Smooth muscle cell (in vitro differentiated cells): ENCODE measurements at regions not wholly inside any gene's neighbourhood (a gene's known extent, or its start where the extent isn't known, plus 50 kb on each side); places are given as distances from the start of the nearest gene placed in this dataset.

ENCODE experiments used
- DNase-seq: peaks from one replicate; lab custom pipeline; 2025; ENCODE audit not compliant: unreplicated experiment; lab: John Stamatoyannopoulos, UW
- H2AFZ ChIP-seq: fragments of 200-600 bp; sonication (generic); 2 replicates; pipeline ENCODE4 v1.6.0; 2016; ENCODE audit warnings: antibody characterized with exemption, low read depth, mild to moderate bottlenecking
- H3F3A ChIP-seq: fragments of 200-600 bp; sonication (generic); 2 replicates; pipeline ENCODE4 v1.6.0; 2017; ENCODE audit warnings: antibody characterized with exemption, low read depth
- H3K27ac ChIP-seq: fragments of 200-600 bp; sonication (generic); 2 replicates; pipeline ENCODE4 v1.5.1; 2016; ENCODE audit warnings: low read depth, mild to moderate bottlenecking
- H3K27me3 ChIP-seq: fragments of 200-600 bp; sonication (generic); 2 replicates; pipeline ENCODE4 v1.6.1; 2016; ENCODE audit warnings: low read depth, mild to moderate bottlenecking
- H3K36me3 ChIP-seq: fragments of 200-600 bp; sonication (generic); 2 replicates; pipeline ENCODE4 v1.5.1; 2016; ENCODE audit warnings: low read depth
- H3K4me1 ChIP-seq: fragments of 200-600 bp; sonication (generic); 2 replicates; pipeline ENCODE4 v1.5.1; 2016; ENCODE audit warnings: low read depth
- H3K4me2 ChIP-seq: fragments of 200-600 bp; sonication (generic); 2 replicates; pipeline ENCODE4 v1.6.0; 2016; ENCODE audit warnings: mild to moderate bottlenecking
- H3K4me3 ChIP-seq: fragments of 200-600 bp; sonication (generic); 2 replicates; pipeline ENCODE4 v1.5.1; 2016; ENCODE audit warnings: mild to moderate bottlenecking
- H3K79me2 ChIP-seq: fragments of 200-600 bp; sonication (generic); 2 replicates; pipeline ENCODE4 v1.6.0; 2016; ENCODE audit warnings: low read depth, mild to moderate bottlenecking
- H3K9ac ChIP-seq: fragments of 200-600 bp; sonication (generic); 2 replicates; pipeline ENCODE4 v1.6.0; 2016; ENCODE audit warnings: low read depth
- H3K9me3 ChIP-seq: fragments of 200-600 bp; sonication (generic); replicated peaks from 2 replicates; pipeline ENCODE4 v1.5.1; 2016; ENCODE audit warnings: low read depth
- H4K20me1 ChIP-seq: fragments of 200-600 bp; sonication (generic); 2 replicates; pipeline ENCODE4 v1.6.0; 2016; ENCODE audit warnings: low read depth
- WGBS: methylation state at CpG from one replicate; pipeline ENCODE4 v1.1.7; 2016; ENCODE audit warnings: low lambda C conversion rate; 5-methylcytosine and 5-hydroxymethylcytosine counted together
- TF ChIP-seq, protein P1 (sequence below): fragments of 200-600 bp; sonication (generic); IDR thresholded peaks from 2 replicates; pipeline ENCODE4 v1.5.1; 2017; ENCODE audit warnings: borderline replicate concordance, mild to moderate bottlenecking, antibody characterized with exemption; ENCODE audit not compliant: insufficient read depth, poor library complexity, severe bottlenecking

DNA sequence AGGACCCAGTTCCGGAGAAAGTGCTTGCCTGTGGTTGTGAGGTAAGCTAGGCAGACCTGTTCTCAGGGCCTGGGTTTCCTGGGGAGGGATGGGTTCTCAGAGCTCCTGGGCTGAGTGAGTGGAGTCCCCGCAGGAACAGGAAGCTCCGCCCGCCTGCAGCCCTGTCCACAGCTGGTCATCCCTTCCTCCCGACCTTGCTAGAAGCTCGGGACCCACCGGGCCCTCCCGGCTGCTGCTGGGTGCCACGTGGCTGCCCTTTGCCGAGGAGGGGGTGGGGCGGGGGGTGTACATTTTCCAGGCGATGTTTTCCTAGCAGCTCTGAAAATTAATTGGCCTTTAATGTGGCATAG lies 198.1 kb downstream of the C9orf50 start:
- TF ChIP-seq, protein P1, sequence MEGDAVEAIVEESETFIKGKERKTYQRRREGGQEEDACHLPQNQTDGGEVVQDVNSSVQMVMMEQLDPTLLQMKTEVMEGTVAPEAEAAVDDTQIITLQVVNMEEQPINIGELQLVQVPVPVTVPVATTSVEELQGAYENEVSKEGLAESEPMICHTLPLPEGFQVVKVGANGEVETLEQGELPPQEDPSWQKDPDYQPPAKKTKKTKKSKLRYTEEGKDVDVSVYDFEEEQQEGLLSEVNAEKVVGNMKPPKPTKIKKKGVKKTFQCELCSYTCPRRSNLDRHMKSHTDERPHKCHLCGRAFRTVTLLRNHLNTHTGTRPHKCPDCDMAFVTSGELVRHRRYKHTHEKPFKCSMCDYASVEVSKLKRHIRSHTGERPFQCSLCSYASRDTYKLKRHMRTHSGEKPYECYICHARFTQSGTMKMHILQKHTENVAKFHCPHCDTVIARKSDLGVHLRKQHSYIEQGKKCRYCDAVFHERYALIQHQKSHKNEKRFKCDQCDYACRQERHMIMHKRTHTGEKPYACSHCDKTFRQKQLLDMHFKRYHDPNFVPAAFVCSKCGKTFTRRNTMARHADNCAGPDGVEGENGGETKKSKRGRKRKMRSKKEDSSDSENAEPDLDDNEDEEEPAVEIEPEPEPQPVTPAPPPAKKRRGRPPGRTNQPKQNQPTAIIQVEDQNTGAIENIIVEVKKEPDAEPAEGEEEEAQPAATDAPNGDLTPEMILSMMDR = no peak
- H3K27me3 ChIP-seq = no peaks in the 10 kb centered on the region
- no peaks in the 10 kb centered on the region for H3K79me2 ChIP-seq
- peak overlapping the region; percentile 7 for H2AFZ ChIP-seq
- H3F3A ChIP-seq = no peaks in the 10 kb centered on the region
- H3K27ac ChIP-seq = no peak overlapping the region
- H3K4me1 ChIP-seq = no peaks in the 10 kb centered on the region
- H3K9ac ChIP-seq = no peak overlapping the region
- H3K4me3 ChIP-seq = no peak overlapping the region
- H3K4me2 ChIP-seq = no peak overlapping the region
- DNase-seq = no peak
- H3K9me3 ChIP-seq = no peaks in the 10 kb centered on the region
- H4K20me1 ChIP-seq = no peaks in the 10 kb centered on the region
- WGBS = 53% methylated on average over 9 of the region's 12 CpGs
- H3K36me3 ChIP-seq = no peaks in the 10 kb centered on the region

DNA sequence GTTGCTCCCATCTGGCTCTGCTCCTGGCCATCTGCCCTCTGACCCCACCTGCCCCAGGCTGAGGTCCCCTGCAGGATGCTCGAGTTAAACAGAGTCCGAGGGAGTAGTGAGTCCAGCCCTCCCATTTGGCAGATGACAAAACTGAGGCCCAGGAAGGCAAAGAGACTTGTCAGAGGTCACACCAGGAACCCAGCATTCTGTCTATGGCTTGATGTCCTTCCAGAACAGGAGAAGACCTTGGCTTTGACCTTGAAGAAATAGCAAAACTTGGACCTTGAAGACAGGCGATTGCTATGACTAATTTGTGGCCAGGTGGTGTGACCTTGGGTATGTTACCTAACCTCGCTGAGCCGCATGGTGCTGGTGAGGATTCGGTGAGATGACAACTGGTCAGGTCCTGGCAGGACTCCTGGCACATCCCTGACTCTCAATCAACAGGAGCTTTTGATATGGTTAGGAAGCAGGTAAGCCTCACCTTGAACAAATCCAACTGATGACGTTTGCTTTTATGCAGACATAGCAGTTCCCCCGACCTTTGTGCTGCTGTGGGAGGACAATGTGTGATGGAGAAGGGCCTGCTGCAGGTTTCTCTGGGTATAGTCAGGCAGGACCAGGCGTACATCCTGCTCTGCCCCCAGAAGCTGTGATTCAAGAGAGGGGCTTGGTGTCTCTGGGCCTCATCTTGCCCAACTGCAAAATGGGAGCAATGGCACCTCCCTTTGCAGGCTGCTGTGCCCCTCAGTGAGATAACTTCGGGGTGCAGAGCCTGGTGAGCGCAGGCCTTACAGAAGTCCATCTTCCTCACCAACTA lies 198.7 kb downstream of the C9orf50 start:
- Histone ChIP-seq H3K4me1 (no peaks in the 10 kb centered on the region), H3K4me2 (no peak overlapping the region), H3K27me3 (no peaks in the 10 kb centered on the region), H3K9me3 (no peaks in the 10 kb centered on the region), H3K9ac (no peak overlapping the region), H3K4me3 (no peak overlapping the region), H3F3A (no peaks in the 10 kb centered on the region), H3K79me2 (no peaks in the 10 kb centered on the region), H4K20me1 (no peaks in the 10 kb centered on the region), H3K36me3 (no peaks in the 10 kb centered on the region), H2AFZ (peak overlapping the region; percentile 7), H3K27ac (no peak overlapping the region)
- DNase-seq = no peak
- WGBS = 96% methylated on average over 11 of the region's 11 CpGs
- TF ChIP-seq, protein P1 = no peak

DNA sequence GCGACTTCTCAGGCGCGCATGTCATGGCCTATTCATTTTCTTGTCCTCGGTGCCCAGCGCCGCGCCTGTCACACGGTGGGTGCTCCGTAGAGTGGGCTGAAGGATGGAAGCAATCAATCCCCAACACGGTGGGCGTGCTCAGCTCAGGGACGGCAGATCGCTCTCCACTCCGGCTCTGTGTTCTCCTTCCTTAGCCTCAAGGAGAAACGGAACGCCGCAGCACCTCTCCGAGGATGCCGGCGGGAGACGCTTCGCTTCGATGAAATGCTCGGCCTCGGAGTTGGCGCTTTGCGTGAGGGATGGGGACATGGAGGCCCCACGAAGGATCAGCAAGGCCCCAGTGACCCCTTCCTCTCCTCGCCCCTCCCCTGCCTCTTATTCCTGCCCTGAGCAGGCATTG lies 199.5 kb downstream of the C9orf50 start:
- H2AFZ ChIP-seq = no peak overlapping the region
- no peak overlapping the region for H3K4me3 ChIP-seq
- H3K4me1 ChIP-seq = peaks cover 7% of the 10 kb centered on the region
- H4K20me1 ChIP-seq = no peaks in the 10 kb centered on the region
- WGBS = 90% methylated on average over 29 of the region's 29 CpGs
- H3K9me3 ChIP-seq = no peaks in the 10 kb centered on the region
- H3K27ac ChIP-seq = no peak overlapping the region
- no peaks in the 10 kb centered on the region for H3K79me2 ChIP-seq
- no peak overlapping the region for H3K9ac ChIP-seq
- no peaks in the 10 kb centered on the region for H3F3A ChIP-seq
- H3K4me2 ChIP-seq = no peak overlapping the region
- no peaks in the 10 kb centered on the region for H3K27me3 ChIP-seq
- no peak for DNase-seq
- H3K36me3 ChIP-seq = no peaks in the 10 kb centered on the region
- TF ChIP-seq, protein P1 = no peak

DNA sequence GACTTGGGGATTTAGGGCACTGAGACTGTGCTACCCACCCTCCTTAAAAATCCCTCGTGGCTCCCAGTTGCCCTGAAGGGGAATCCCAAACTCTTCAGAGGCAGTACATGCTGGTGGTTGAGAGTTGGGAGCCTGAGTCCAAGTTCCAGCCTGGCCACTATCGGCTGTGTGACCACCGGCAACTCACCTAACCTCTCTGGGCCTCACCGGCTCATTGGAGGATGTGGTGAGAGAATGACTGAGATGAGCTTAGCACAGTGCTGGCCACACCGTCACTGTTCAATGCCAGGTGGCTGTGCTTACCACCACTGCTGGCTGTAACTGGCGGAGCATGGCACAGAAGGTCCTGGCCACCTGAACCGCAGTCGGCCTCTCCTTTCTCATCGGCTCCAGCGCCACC lies 200.2 kb downstream of the C9orf50 start:
- H3K9ac ChIP-seq = no peak overlapping the region
- no peak overlapping the region for H3K27ac ChIP-seq
- no peaks in the 10 kb centered on the region for H3K79me2 ChIP-seq
- TF ChIP-seq, protein P1 = no peak
- no peak overlapping the region for H3K4me2 ChIP-seq
- H4K20me1 ChIP-seq = no peaks in the 10 kb centered on the region
- no peak overlapping the region for H2AFZ ChIP-seq
- DNase-seq = no peak
- no peaks in the 10 kb centered on the region for H3K9me3 ChIP-seq
- no peak overlapping the region for H3K4me3 ChIP-seq
- H3K27me3 ChIP-seq = no peaks in the 10 kb centered on the region
- peaks cover 10% of the 10 kb centered on the region for H3K4me1 ChIP-seq
- 95% methylated on average over 10 of the region's 10 CpGs for WGBS
- no peaks in the 10 kb centered on the region for H3F3A ChIP-seq
- no peaks in the 10 kb centered on the region for H3K36me3 ChIP-seq
